Activated CD4-positive, alpha-beta T cell treated with anti-CD3 and anti-CD28 coated beads, Interleukin-2, amount 50 U/mL, for 24 hours (primary cell): ENCODE measurements at regions not wholly inside any gene's neighbourhood (a gene's known extent, or its start where the extent isn't known, plus 50 kb on each side); places are given as distances from the start of the nearest gene placed in this dataset.
"Not testable (repeated sequence)": the region's sequence is repeated elsewhere in the genome, so short reads cannot be mapped to it uniquely, and the experiment has no call there.

Source experiments
- DNase-seq, 2 donors: peaks; one replicate each; pipeline ENCODE4 v3.0.0-alpha.2; 2020; ENCODE audit warnings: low read depth in 1 of 2, low spot score in 1 of 2

- DNase-seq = not testable (repeated sequence)
These were observed 572.8 kb upstream of the AGA start for GRCh38 chr4:178015046-178015445.

- DNase-seq = no peak
These were observed 584.8 kb upstream of the AGA start for GRCh38 chr4:178026999-178027398.

GRCh38 chr4:178027796-178028195 lies 585.6 kb upstream of the AGA start:
- no peak for DNase-seq

- DNase-seq = no peak
These were observed 586.2 kb upstream of the AGA start for GRCh38 chr4:178028481-178028880.

GRCh38 chr4:178037459-178038214 lies 595.4 kb upstream of the AGA start:
- DNase-seq = no peak

GRCh38 chr4:178056996-178057395 lies 614.8 kb upstream of the AGA start:
- no peak for DNase-seq

- no peak for DNase-seq
These were observed 621.3 kb upstream of the AGA start for GRCh38 chr4:178063568-178063967.

GRCh38 chr4:178066338-178066941 lies 624.2 kb upstream of the AGA start:
- DNase-seq = no peak

- DNase-seq = no peak
These were observed 625.9 kb upstream of the AGA start for GRCh38 chr4:178068136-178068535.

- no peak for DNase-seq
These were observed 627.9 kb upstream of the AGA start for GRCh38 chr4:178070163-178070562.

GRCh38 chr4:178080312-178080711 lies 638.1 kb upstream of the AGA start:
- DNase-seq = no peak

GRCh38 chr4:178081176-178081575 lies 638.9 kb upstream of the AGA start:
- DNase-seq = no peak

GRCh38 chr4:178081896-178082295 lies 639.7 kb upstream of the AGA start:
- no peak for DNase-seq

GRCh38 chr4:178082906-178083305 lies 640.7 kb upstream of the AGA start:
- DNase-seq = no peak

GRCh38 chr4:178083968-178084367 lies 641.7 kb upstream of the AGA start:
- DNase-seq = no peak

GRCh38 chr4:178086320-178086719 lies 644.1 kb upstream of the AGA start:
- no peak for DNase-seq

- no peak for DNase-seq
These were observed 648.6 kb upstream of the AGA start for GRCh38 chr4:178090640-178091411.

GRCh38 chr4:178102139-178102538 lies 659.9 kb upstream of the AGA start:
- DNase-seq = no peak

- DNase-seq = no peak
These were observed 663.0 kb upstream of the AGA start for GRCh38 chr4:178105242-178105641.

GRCh38 chr4:178136736-178137345 lies 694.6 kb upstream of the AGA start:
- no peak for DNase-seq

GRCh38 chr4:178137732-178138471 lies 695.7 kb upstream of the AGA start:
- no peak for DNase-seq
